HL-60 (cell line): ENCODE measurements at regions not wholly inside any gene's neighbourhood (a gene's known extent, or its start where the extent isn't known, plus 50 kb on each side); places are given as distances from the start of the nearest gene placed in this dataset.

Source experiments
- DNase-seq, 2 experiments: peaks; one replicate each; pipeline ENCODE4 v3.0.0-alpha.2; 2010 to 2020; ENCODE audit warnings: low read depth in 1 of 2, low spot score in 1 of 2
- H3K27ac ChIP-seq: fragments of 250-450 bp; sonication (Bioruptor Pico); replicated peaks from 2 replicates; pipeline ENCODE4 v1.5.1; 2020; ENCODE audit warnings: mild to moderate bottlenecking, moderate library complexity
- H3K27me3 ChIP-seq: fragments of 250-450 bp; sonication (Bioruptor Pico); 2 replicates; pipeline ENCODE4 v1.5.1; 2021; ENCODE audit warnings: mild to moderate bottlenecking, moderate library complexity; ENCODE audit not compliant: insufficient read depth, poor library complexity, severe bottlenecking
- H3K4me3 ChIP-seq: replicated peaks from 2 replicates; pipeline ENCODE4 v1.5.1; 2011; ENCODE audit warnings: mild to moderate bottlenecking, control low read depth, low read length; ENCODE audit not compliant: insufficient read depth
- CTCF ChIP-seq: IDR thresholded peaks from one replicate; pipeline ENCODE4 v1.5.1; 2011; ENCODE audit warnings: low read length, control low read depth, inconsistent platforms; ENCODE audit not compliant: insufficient read depth
- GABPA ChIP-seq: IDR thresholded peaks from 2 replicates; pipeline ENCODE4 v1.6.1; 2012; ENCODE audit warnings: low read depth
- POLR2AphosphoS5 ChIP-seq: IDR thresholded peaks from 2 replicates; pipeline ENCODE4 v1.6.1; 2012; ENCODE audit warnings: low read depth
- REST ChIP-seq: IDR thresholded peaks from 2 replicates; pipeline ENCODE4 v1.6.1; 2012; ENCODE audit warnings: low read depth; ENCODE audit not compliant: insufficient replicate concordance
- SPI1 ChIP-seq: IDR thresholded peaks from 2 replicates; pipeline ENCODE4 v1.6.1; 2012; ENCODE audit warnings: low read depth, mild to moderate bottlenecking, borderline replicate concordance

- TF ChIP-seq REST (no peak), POLR2AphosphoS5 (no peak), CTCF (no peak), GABPA (no peak), SPI1 (no peak)
- H3K4me3 ChIP-seq, result no peak overlapping the region
- DNase-seq, result no peak
- H3K27ac ChIP-seq, result no peak overlapping the region
- H3K27me3 ChIP-seq, result no peaks in the 10 kb centered on the region
Observed at GRCh38 chr9:104300124-104300523, 203.9 kb upstream of the OR13F1 start.

GRCh38 chr9:104301755-104302154 lies 202.3 kb upstream of the OR13F1 start:
- H3K4me3 ChIP-seq, result no peak overlapping the region
- H3K27me3 ChIP-seq, result no peaks in the 10 kb centered on the region
- TF ChIP-seq SPI1 (no peak), POLR2AphosphoS5 (no peak), REST (no peak), GABPA (no peak), CTCF (no peak)
- no peak overlapping the region for H3K27ac ChIP-seq
- DNase-seq, result no peak

GRCh38 chr9:104302775-104303174 lies 201.3 kb upstream of the OR13F1 start:
- no peak overlapping the region for H3K27ac ChIP-seq

More at GRCh38 chr9:104302775-104303174, 201.3 kb upstream of the OR13F1 start:
- no peak for DNase-seq
- no peak overlapping the region for H3K4me3 ChIP-seq
- H3K27me3 ChIP-seq, result no peaks in the 10 kb centered on the region
- TF ChIP-seq REST (no peak), SPI1 (no peak), CTCF (no peak), GABPA (no peak), POLR2AphosphoS5 (no peak)
